GM18909 (cell line): ENCODE measurements at regions not wholly inside any gene's neighbourhood (a gene's known extent, or its start where the extent isn't known, plus 50 kb on each side); places are given as distances from the start of the nearest gene placed in this dataset.
"Not testable (repeated sequence)": the region's sequence is repeated elsewhere in the genome, so short reads cannot be mapped to it uniquely, and the experiment has no call there.

ENCODE experiments used
- ATAC-seq: cut with Tn5 transposase; IDR thresholded peaks from one replicate; pipeline ENCODE4 v1.9.1; 2021; ENCODE audit warnings: mild to moderate bottlenecking; ENCODE audit not compliant: unreplicated experiment, poor library complexity

GRCh38 chr2:84224121-84224520 lies 235.0 kb downstream of the SUCLG1 start:
- ATAC-seq, result no peak

- no peak for ATAC-seq
These were observed 235.9 kb downstream of the SUCLG1 start for GRCh38 chr2:84223191-84223590.

GRCh38 chr2:84221102-84221501 lies 238.0 kb downstream of the SUCLG1 start:
- not testable (repeated sequence) for ATAC-seq

GRCh38 chr2:84217456-84217855 lies 241.6 kb downstream of the SUCLG1 start:
- ATAC-seq, result no peak

GRCh38 chr2:84214455-84214854 lies 244.6 kb downstream of the SUCLG1 start:
- ATAC-seq, result no peak

- ATAC-seq, result peak; percentile 80
These were observed 246.3 kb downstream of the SUCLG1 start for GRCh38 chr2:84212611-84213314.

- ATAC-seq, result no peak
These were observed 249.1 kb downstream of the SUCLG1 start for GRCh38 chr2:84209941-84210340.

- ATAC-seq, result no peak
These were observed 254.1 kb downstream of the SUCLG1 start for GRCh38 chr2:84204995-84205394.

- no peak for ATAC-seq
These were observed 256.9 kb downstream of the SUCLG1 start for GRCh38 chr2:84202166-84202565.

- ATAC-seq, result no peak
These were observed 257.9 kb downstream of the SUCLG1 start for GRCh38 chr2:84201158-84201557.

GRCh38 chr2:84197901-84198300 lies 261.2 kb downstream of the SUCLG1 start:
- no peak for ATAC-seq

- ATAC-seq, result no peak
These were observed 264.0 kb downstream of the SUCLG1 start for GRCh38 chr2:84194949-84195644.

- ATAC-seq, result no peak
These were observed 264.9 kb downstream of the SUCLG1 start for GRCh38 chr2:84194181-84194580.

- no peak for ATAC-seq
These were observed 271.8 kb downstream of the SUCLG1 start for GRCh38 chr2:84187258-84187657.

- ATAC-seq, result no peak
These were observed 277.2 kb downstream of the SUCLG1 start for GRCh38 chr2:84181927-84182326.

GRCh38 chr2:84177733-84178132 lies 281.3 kb downstream of the SUCLG1 start:
- no peak for ATAC-seq

- ATAC-seq, result no peak
These were observed 283.1 kb downstream of the SUCLG1 start for GRCh38 chr2:84175970-84176369.

- no peak for ATAC-seq
These were observed 283.7 kb downstream of the SUCLG1 start for GRCh38 chr2:84175340-84175739.

- no peak for ATAC-seq
These were observed 286.0 kb downstream of the SUCLG1 start for GRCh38 chr2:84173041-84173440.

- ATAC-seq, result no peak
These were observed 288.1 kb downstream of the SUCLG1 start for GRCh38 chr2:84170979-84171378.

GRCh38 chr2:84169871-84170270 lies 289.2 kb downstream of the SUCLG1 start:
- no peak for ATAC-seq

- ATAC-seq, result not testable (repeated sequence)
These were observed 290.5 kb downstream of the SUCLG1 start for GRCh38 chr2:84168552-84168951.
